ENCODE measurements at regions not wholly inside any gene's neighbourhood (a gene's known extent, or its start where the extent isn't known, plus 50 kb on each side); places are given as distances from the start of the nearest gene placed in this dataset.

DNA sequence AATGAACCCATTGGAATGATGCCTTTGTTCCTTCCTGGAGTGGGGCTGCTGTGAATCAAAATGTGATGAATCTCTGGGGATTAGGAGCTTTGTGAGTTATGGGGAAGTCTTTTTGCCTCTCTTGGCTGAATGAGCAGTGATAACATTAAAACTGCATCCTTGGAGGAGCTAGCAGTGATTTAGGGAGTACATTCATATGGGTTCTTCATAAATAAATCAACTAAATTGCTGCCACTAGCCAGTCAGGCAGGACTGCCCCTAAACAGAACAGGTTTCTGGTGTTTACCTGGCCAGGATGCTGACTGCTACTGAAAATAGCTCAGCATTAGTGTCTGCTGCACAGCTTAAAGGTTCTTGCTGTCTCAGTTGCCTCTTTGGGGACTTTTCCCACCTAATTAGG, 244.5 kb upstream of the MEX3C start:
- TF ChIP-seq, protein P1, sequence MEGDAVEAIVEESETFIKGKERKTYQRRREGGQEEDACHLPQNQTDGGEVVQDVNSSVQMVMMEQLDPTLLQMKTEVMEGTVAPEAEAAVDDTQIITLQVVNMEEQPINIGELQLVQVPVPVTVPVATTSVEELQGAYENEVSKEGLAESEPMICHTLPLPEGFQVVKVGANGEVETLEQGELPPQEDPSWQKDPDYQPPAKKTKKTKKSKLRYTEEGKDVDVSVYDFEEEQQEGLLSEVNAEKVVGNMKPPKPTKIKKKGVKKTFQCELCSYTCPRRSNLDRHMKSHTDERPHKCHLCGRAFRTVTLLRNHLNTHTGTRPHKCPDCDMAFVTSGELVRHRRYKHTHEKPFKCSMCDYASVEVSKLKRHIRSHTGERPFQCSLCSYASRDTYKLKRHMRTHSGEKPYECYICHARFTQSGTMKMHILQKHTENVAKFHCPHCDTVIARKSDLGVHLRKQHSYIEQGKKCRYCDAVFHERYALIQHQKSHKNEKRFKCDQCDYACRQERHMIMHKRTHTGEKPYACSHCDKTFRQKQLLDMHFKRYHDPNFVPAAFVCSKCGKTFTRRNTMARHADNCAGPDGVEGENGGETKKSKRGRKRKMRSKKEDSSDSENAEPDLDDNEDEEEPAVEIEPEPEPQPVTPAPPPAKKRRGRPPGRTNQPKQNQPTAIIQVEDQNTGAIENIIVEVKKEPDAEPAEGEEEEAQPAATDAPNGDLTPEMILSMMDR (conservative IDR thresholded peaks at IDR 0.05; ENCODE audit: low read depth, low read length), result no peak
- no peak for TF ChIP-seq EZH2phosphoT487 (IDR thresholded peaks at IDR 0.05; ENCODE audit: borderline replicate concordance, low read length)
